Heart right ventricle (tissue), 16 donors: ENCODE measurements at regions not wholly inside any gene's neighbourhood (a gene's known extent, or its start where the extent isn't known, plus 50 kb on each side); places are given as distances from the start of the nearest gene placed in this dataset.

Experiments used
- ATAC-seq, 8 donors: fragments of 200-7000 bp; cut with Tn5 transposase; one replicate each; pipeline ENCODE4 v1.9.1; 2020; ENCODE audit warnings: mild to moderate bottlenecking in 8 of 8, moderate library complexity in 8 of 8, moderate number of reproducible peaks in 1 of 8
- DNase-seq, 2 donors: peaks; one replicate each; pipeline ENCODE4 v3.0.0-alpha.2; 2020
- H3K27ac ChIP-seq, 10 donors: fragments of 200-600 bp; sonication (generic) in 2 of 10; one replicate each; pipeline versions ENCODE4 v1.5.0 to v1.8.0; 2020 to 2022; ENCODE audit warnings: mild to moderate bottlenecking in 3 of 10
- H3K27me3 ChIP-seq, 7 donors: fragments of 200-600 bp; one replicate each; pipeline ENCODE4 v1.8.0; 2021 to 2022; ENCODE audit warnings: mild to moderate bottlenecking in 2 of 7
- H3K36me3 ChIP-seq, 9 donors: fragments of 200-600 bp; sonication (generic) in 1 of 9; one replicate each; pipeline versions ENCODE4 v1.5.0 to v1.8.0; 2020 to 2022; ENCODE audit warnings: mild to moderate bottlenecking in 2 of 9
- H3K4me1 ChIP-seq, 9 donors: fragments of 200-600 bp; sonication (generic) in 1 of 9; one replicate each; pipeline versions ENCODE4 v1.5.0 to v1.8.0; 2020 to 2022; ENCODE audit warnings: mild to moderate bottlenecking in 4 of 9
- H3K4me3 ChIP-seq, 10 donors: fragments of 200-600 bp; sonication (generic) in 2 of 10; one replicate each; pipeline versions ENCODE4 v1.5.0 to v1.8.0; 2020 to 2022; ENCODE audit warnings: mild to moderate bottlenecking in 7 of 10, moderate library complexity in 2 of 10
- H3K9me3 ChIP-seq, 11 donors: fragments of 200-600 bp in 10 of 11; sonication (generic) in 2 of 11; one replicate each; pipeline versions ENCODE4 v1.5.0 to v1.8.0; 2013 to 2022; ENCODE audit warnings: mild to moderate bottlenecking in 2 of 11, control low read depth in 1 of 11, moderate library complexity in 1 of 11
- CTCF ChIP-seq, 9 donors: fragments of 200-600 bp; sonication (generic) in 2 of 9; IDR thresholded peaks; one replicate each; pipeline versions ENCODE4 v1.5.0 to v1.8.0; 2021 to 2022; ENCODE audit warnings: antibody characterized with exemption in 9 of 9, mild to moderate bottlenecking in 5 of 9, moderate library complexity in 1 of 9
- WGBS, 2 donors: extraction: QIAGEN DNeasy Blood & Tissue Kit; methylation state at CpG; one replicate each; pipeline ENCODE4 v1.1.7; 2013; ENCODE audit warnings: inconsistent platforms in 1 of 2; 5-methylcytosine and 5-hydroxymethylcytosine counted together
- intact Hi-C, 10 donors: fragments of 100-400 bp; cut with DNase I; formaldehyde crosslinking; loops; one replicate each; pipeline versions ENCODE4 v1.11.1 to v1.14.2; 2022
- donor health status: Arrhythmogenic right ventricular cardiomyopathy.
- donor health status: ischemic (EF 13 %, LVEDD 7.1; RV severe dilation, severe dysfunction).
- donor health status: healthy with polysubstance abuse.
- donor health status: DM: no; HTN: yes; CAD: no.
- donor health status: DM: no; HTN: no; CAD: no.
- donor health status: ischemic (EF 25% LVEDD 6.9; RV normal size, moderate dysfunction).
- donor health status: ischemic (EF 25% LVEDD 5.7; RV mildly dilated, moderate dysfunction).
- donor health status: healthy.
- donor health status: DM: yes; HTN: yes; CAD: no.
- donor health status: Ischemic cardiomyopathy.
- donor health status: ischemic (EF 35%, LVEDD 5.7; RV mildly dilated, moderate dysfunction).
- donor health status: nonischemic (EF 11% LVEDD 7.7; RV severe dilation, severe dysfunction).
- donor health status: DM: yes; HTN: yes; CAD: no.
- donor health status: PGD.
- donor health status: ischemic (EF 29% LVEDD 5.4; RV normal size, mild dysfunction).
- donor health status: nonischemic (EF 23%, LVEDD 6.1; RV moderate dilation, normal function).

- Histone ChIP-seq H3K27me3 (no peaks in the 10 kb centered on the region), H3K9me3 (no peaks in the 10 kb centered on the region), H3K4me1 (peaks cover 0 to 6% (median 0%) of the 10 kb centered on the region in 9 donors), H3K27ac (no peak overlapping the region), H3K36me3 (no peaks in the 10 kb centered on the region), H3K4me3 (no peak overlapping the region)
- 65 to 73% methylated on average over 4 of the region's 4 CpGs for WGBS, 2 donors
- ATAC-seq (no peak), DNase-seq (no peak)
- intact Hi-C loops: no loop called here
- no peak for TF ChIP-seq CTCF (IDR thresholded peaks at IDR 0.05)
These were observed 662.0 kb upstream of the CPEB2 start for GRCh38 chr4:14340321-14340720.

- no peaks in the 10 kb centered on the region for H3K27me3 ChIP-seq
- 44 to 48% methylated on average over 4 of the region's 4 CpGs for WGBS, 2 donors
These were observed 658.3 kb upstream of the CPEB2 start for GRCh38 chr4:14343961-14344360.

GRCh38 chr4:14345356-14345775 is 656.9 kb upstream of the CPEB2 start:
- ATAC-seq (peak; percentile 23 to 89 (median 74)), DNase-seq (no peak)
- H3K4me3 ChIP-seq: no peak overlapping the region
- peaks cover 0 to 17% (median 0%) of the 10 kb centered on the region in 9 donors for H3K4me1 ChIP-seq
- no peak for TF ChIP-seq CTCF (IDR thresholded peaks at IDR 0.05)
- peak overlapping the region in 2 of 10 donors; percentile 6 to 25 for H3K27ac ChIP-seq
- no peaks in the 10 kb centered on the region for H3K36me3 ChIP-seq
- intact Hi-C loops: no loop called here
- no peaks in the 10 kb centered on the region for H3K9me3 ChIP-seq
- no peaks in the 10 kb centered on the region for H3K27me3 ChIP-seq
- 9 to 17% methylated on average over 1 of the region's 1 CpG for WGBS, 2 donors

More at GRCh38 chr4:14343961-14344360, 658.3 kb upstream of the CPEB2 start:
- Histone ChIP-seq H3K27ac (no peak overlapping the region), H3K36me3 (no peaks in the 10 kb centered on the region), H3K4me3 (no peak overlapping the region), H3K4me1 (peaks cover 0 to 17% (median 0%) of the 10 kb centered on the region in 9 donors), H3K9me3 (no peaks in the 10 kb centered on the region)
- no peak for TF ChIP-seq CTCF (IDR thresholded peaks at IDR 0.05)
- ATAC-seq (no peak), DNase-seq (no peak)
- intact Hi-C loops: no loop called here

- ATAC-seq: no peak
- TF ChIP-seq CTCF (IDR thresholded peaks at IDR 0.05): no peak
- DNase-seq: no peak
- intact Hi-C loops: no loop called here
- no peaks in the 10 kb centered on the region for H3K9me3 ChIP-seq
- no peaks in the 10 kb centered on the region for H3K27me3 ChIP-seq
- H3K36me3 ChIP-seq: no peaks in the 10 kb centered on the region
- 73 to 79% methylated on average over 7 of the region's 7 CpGs for WGBS, 2 donors
- no peak overlapping the region for H3K27ac ChIP-seq
- peaks cover 0 to 17% (median 0%) of the 10 kb centered on the region in 9 donors for H3K4me1 ChIP-seq
- no peak overlapping the region for H3K4me3 ChIP-seq
These were observed 654.8 kb upstream of the CPEB2 start for GRCh38 chr4:14347526-14347925.
